Fibroblast of gingiva (primary cell): ENCODE measurements at regions not wholly inside any gene's neighbourhood (a gene's known extent, or its start where the extent isn't known, plus 50 kb on each side); places are given as distances from the start of the nearest gene placed in this dataset.
A peak's percentile ranks its signal among the peaks of the same experiment; 100 is the strongest.
"Not testable (repeated sequence)": the region's sequence is repeated elsewhere in the genome, so short reads cannot be mapped to it uniquely, and the experiment has no call there.

Experiments used
- DNase-seq: peaks from one replicate; pipeline ENCODE4 v3.0.0-alpha.2; 2011; ENCODE audit warnings: low read depth

DNA sequence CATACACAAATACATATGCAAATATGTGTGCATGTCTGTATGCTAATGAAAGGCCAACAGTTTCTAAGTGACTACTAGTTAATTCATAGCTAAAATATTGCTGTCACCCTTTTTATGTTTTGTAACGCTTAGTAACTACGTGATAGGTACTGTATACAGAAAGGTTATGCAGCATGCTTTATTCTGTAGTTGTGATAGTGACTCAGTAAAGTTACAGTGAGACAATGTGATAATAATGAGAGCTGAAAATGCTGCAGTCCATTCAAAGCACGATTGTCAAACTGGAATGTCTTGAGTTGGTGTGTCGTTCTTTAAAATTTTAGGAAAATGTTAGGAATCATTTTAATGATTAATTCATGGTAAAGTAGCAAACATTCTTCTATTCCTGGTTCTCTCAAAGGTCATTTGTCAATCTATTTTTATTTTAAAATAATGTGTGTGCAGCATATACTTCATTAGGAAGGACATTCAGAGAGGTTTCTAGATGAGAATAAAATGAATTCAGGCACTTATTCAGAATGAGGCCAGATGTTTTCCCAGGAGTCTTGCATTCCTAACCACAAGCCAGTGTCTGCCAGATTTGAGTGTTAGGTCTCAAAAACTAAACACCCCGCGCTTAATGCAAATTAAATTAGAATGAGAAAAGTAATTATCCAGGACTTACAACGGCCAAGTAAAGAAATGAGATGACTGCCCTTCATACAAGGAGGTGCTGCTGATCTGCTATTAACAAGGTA, 408.8 kb upstream of the FZD8 start:
- DNase-seq, result no peak

- no peak for DNase-seq
Measured at GRCh38 chr10:36048780-36049179, 406.7 kb upstream of the FZD8 start.

DNA sequence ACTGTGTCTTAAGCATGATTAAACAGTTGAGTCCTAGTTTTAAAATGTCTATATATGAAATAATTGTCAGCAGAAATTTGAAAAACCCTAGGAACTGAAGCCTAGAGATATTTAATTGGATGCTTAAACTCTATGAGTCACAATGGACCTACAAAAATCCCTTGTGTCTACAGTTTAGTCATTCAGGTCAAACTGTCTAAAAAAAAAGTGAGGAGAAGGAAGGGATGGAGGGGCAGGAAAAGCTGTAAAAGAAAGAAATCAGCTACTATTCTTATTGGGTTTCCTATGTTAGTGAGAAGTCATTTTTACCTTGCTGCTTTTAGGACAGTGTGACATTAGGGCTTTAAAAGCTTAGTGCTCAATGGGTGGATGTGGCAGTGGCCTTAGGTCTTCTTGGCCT, 406.1 kb upstream of the FZD8 start:
- no peak for DNase-seq

- no peak for DNase-seq
Measured at GRCh38 chr10:36042135-36042534, 400.0 kb upstream of the FZD8 start.

DNA sequence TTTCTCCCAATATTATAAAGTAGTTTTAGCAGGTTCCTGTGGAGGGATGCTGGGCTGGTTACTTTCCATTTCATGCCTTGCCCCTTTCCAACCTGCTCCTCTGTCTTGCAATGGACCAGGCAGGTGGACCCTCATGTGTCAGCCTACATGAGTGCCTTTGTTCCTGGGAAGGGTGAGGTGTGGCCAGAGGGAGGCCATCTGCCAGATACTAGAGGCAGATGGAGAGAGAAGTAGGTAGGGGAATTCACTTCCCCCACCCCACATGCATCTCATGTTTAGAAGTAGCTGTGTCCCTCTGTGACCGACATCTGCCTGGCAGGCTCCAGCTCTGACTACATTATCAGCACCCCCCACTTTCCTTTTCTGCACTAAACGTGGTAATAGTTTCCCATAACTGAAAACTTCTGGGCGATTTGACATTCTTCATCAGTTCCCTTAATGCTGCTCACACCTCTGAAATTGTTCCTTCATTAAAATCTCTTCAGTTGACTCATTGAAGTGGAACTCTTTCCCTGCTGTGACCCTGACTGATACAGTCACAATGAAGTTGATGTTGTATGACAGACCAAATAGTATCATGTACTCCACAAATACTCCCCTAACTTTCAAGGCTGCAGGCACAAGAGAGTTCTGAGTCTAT, 396.3 kb upstream of the FZD8 start:
- no peak for DNase-seq

DNA sequence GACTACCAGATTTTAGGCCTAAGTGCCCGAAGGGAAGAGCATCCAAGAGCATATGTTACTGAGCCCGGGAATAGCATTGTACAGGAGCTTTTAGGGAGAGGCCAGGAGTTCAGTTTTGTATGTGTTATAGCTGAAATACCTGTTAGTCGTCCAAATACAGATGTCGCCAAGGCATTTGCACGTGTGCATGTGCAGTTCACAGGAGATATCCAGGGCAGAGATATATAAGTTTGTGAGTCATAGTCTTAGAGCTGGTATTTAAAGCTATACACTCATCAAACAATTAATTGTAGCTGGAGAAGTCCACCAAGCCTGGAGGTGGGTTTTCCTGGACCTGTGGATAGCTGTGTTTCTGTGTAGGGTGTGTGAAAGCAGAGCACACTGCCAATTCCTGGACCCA, 394.0 kb upstream of the FZD8 start:
- DNase-seq, result no peak

DNA sequence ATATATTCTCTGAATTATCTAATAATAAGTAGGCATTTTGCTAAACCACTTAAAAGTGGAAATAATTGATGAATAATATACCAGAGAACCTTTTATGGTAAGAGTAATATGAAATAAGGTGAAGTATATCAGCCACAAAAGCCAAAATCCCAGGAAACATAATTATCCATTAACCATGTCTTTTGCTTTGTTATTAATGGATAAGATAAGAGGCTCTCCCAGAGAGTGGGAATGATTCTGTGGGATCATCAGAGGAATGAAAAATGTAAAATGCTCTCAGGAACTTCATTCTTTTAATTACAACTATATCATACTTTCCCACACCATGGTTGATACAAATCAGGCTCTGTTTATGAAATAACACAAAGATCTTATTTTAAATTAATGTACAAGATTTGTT, 391.7 kb upstream of the FZD8 start:
- DNase-seq, result no peak

DNA sequence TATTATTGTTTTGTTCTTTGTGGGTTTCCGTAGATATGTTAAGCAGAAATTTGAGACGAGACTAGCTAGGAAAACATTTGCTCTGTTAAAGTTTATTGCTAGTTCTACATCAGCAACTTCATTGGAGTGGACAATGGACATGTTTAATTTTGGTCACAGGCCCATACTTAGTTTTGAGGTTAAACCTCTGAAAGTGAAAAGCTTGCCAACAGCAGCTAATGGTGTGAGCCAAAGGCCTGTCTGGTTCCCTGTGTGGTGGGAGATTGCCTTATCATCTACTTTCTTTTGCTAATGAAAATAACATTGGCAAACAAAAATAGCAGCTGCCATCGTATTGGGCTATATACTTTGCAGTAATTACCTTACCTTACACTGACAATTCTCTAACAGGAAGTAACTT, 388.4 kb upstream of the FZD8 start:
- no peak for DNase-seq

GRCh38 chr10:36026656-36027390, 384.7 kb upstream of the FZD8 start:
- DNase-seq, result no peak

DNA sequence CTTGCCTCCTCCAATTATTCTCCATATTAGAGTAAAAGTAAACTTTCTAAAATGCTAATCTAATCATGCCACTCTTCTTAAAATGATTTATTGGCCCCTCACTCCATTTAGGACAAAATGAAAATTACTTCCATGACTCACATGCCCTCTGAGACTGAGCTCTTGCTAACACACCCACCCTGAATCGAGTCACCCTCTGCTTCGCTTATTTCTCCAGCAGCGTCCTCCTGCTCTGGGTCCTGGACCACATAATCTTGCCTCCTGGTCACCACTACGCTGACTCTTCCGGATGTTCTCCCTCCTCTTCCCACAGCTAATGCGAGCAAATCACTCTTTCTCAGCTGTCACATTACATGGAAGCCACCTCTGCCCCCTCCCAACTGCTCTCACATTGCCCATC, 384.0 kb upstream of the FZD8 start:
- no peak for DNase-seq

- peak; percentile 74 for DNase-seq
Measured at GRCh38 chr10:36023939-36024338, 381.8 kb upstream of the FZD8 start.

- no peak for DNase-seq
Measured at GRCh38 chr10:36021096-36021495, 379.0 kb upstream of the FZD8 start.

GRCh38 chr10:36019749-36020148, 377.7 kb upstream of the FZD8 start:
- DNase-seq, result no peak

- no peak for DNase-seq
Measured at GRCh38 chr10:36018996-36019395, 376.9 kb upstream of the FZD8 start.

- no peak for DNase-seq
Measured at GRCh38 chr10:36017137-36017536, 375.0 kb upstream of the FZD8 start.

- no peak for DNase-seq
Measured at GRCh38 chr10:36007369-36007768, 365.3 kb upstream of the FZD8 start.

DNA sequence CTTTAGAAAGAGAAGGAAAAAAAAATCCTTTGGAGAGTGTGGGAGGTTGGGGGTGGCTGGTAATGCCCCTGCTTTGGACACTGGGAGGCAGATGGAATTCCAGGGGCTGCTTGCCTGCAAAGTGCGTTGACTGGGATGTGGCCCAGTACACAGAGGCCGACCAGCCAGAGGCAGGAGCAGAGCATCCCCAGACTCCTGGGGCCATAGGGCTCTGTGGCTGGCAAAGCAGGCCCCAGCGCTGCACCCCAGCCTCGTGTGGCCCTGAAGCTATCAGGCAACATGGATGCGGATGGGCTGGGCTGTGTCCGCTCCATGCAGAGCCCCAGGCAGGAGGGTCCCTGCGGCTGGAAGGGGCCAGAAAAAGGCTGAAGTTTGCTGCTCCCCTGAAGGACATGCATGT, 361.6 kb upstream of the FZD8 start:
- no peak for DNase-seq

DNA sequence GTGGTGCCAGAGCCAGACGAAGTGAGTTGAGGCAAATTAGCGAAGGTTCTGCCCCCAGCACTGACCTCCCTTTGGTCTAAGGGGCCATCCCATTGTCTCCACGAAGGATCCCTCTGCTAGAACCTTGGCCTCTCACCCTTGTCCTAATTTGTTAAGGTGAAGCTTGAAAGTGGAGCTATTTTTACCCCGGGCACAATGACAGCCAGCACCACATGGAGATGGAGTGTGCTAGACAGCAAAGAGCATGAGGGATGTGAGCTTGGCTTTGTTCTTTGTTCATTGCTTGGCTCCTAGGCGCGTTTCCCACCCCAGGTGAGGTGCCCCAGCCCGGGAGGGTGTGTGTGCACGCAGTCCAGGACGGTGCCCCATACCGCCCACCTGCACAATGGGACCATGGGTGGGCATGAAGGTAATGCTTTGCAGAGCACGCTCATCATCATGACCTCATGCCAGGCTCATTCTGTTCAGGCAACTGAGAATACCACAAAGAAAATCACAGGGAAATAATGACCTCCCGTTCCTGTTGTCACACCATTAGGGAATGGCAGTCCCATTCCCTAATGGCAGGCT, 361.0 kb upstream of the FZD8 start:
- no peak for DNase-seq

- no peak for DNase-seq
Measured at GRCh38 chr10:36002445-36002844, 360.3 kb upstream of the FZD8 start.

GRCh38 chr10:36000754-36001153, 358.7 kb upstream of the FZD8 start:
- not testable (repeated sequence) for DNase-seq

DNA sequence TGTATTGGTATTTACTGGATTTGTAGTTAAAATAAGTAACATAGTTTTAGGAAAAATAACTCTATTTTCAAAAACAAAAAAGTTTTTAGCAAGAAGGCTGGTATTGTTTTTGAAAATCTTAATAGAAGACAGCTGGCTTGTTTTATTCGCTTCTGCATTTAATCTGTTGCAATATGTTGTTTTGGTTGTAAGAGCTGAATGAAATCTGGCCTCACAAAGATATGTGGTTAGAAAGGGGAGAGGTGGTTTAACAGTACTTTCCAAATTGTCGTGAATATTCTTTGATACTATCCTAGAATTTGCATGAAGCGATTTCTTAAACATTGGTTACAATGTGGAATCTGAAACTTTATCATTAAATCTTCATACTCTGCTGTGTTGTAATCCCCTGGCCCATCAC, 355.9 kb upstream of the FZD8 start:
- DNase-seq, result peak; percentile 36

DNA sequence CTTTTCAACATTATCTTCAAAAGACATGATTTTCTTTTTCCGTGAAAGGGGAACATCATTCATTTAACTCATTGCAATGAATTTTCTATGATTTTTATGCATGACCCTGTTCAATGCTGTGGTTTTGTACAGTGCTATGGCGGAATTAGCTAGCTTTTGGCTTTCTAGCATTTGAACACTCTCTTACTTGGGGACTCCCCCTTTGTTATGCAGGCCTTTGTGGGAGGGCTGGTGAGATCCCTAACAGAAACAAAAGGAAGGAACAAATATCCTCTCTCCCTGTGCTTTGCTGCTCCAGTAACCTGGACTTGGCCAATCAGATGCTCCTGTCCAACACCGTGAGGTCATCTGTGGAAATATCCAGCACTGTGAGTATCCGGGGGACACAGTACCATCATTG, 353.4 kb upstream of the FZD8 start:
- DNase-seq, result no peak
